ENCODE measurements at regions not wholly inside any gene's neighbourhood (a gene's known extent, or its start where the extent isn't known, plus 50 kb on each side); places are given as distances from the start of the nearest gene placed in this dataset.

GRCh38 chr7:18243731-18244130 is 216.1 kb upstream of the PRPS1L1 start:
- DNase-seq (ENCODE audit: low read depth) = no peak

- no peak for DNase-seq (ENCODE audit: low read depth)
Observed at GRCh38 chr7:18250133-18250532, 222.5 kb upstream of the PRPS1L1 start.

- DNase-seq (ENCODE audit: low read depth) = peak; percentile 57
Observed at GRCh38 chr7:18257711-18258110, 230.1 kb upstream of the PRPS1L1 start.

GRCh38 chr7:18262058-18262457 is 233.5 kb upstream of the HDAC9 start:
- peak; percentile 38 for DNase-seq (ENCODE audit: low read depth)

- DNase-seq (ENCODE audit: low read depth) = no peak
Observed at GRCh38 chr7:18265611-18266281, 229.8 kb upstream of the HDAC9 start.

- DNase-seq (ENCODE audit: low read depth) = no peak
Observed at GRCh38 chr7:18268571-18268970, 227.0 kb upstream of the HDAC9 start.

GRCh38 chr7:18276380-18276779 is 219.2 kb upstream of the HDAC9 start:
- DNase-seq (ENCODE audit: low read depth) = no peak

- no peak for DNase-seq (ENCODE audit: low read depth)
Observed at GRCh38 chr7:18278316-18278715, 217.2 kb upstream of the HDAC9 start.

- no peak for DNase-seq (ENCODE audit: low read depth)
Observed at GRCh38 chr7:18283045-18283444, 212.5 kb upstream of the HDAC9 start.

GRCh38 chr7:18287482-18287881 is 208.1 kb upstream of the HDAC9 start:
- no peak for DNase-seq (ENCODE audit: low read depth)

GRCh38 chr7:18288322-18289037 is 207.1 kb upstream of the HDAC9 start:
- no peak for DNase-seq (ENCODE audit: low read depth)

- DNase-seq (ENCODE audit: low read depth) = no peak
Observed at GRCh38 chr7:18289788-18290187, 205.8 kb upstream of the HDAC9 start.

- no peak for DNase-seq (ENCODE audit: low read depth)
Observed at GRCh38 chr7:18290223-18290622, 205.3 kb upstream of the HDAC9 start.

GRCh38 chr7:18290865-18291264 is 204.7 kb upstream of the HDAC9 start:
- no peak for DNase-seq (ENCODE audit: low read depth)

GRCh38 chr7:18292584-18292983 is 203.0 kb upstream of the HDAC9 start:
- DNase-seq (ENCODE audit: low read depth) = no peak

GRCh38 chr7:18293759-18294158 is 201.8 kb upstream of the HDAC9 start:
- DNase-seq (ENCODE audit: low read depth) = no peak

GRCh38 chr7:18294411-18294810 is 201.1 kb upstream of the HDAC9 start:
- no peak for DNase-seq (ENCODE audit: low read depth)

- no peak for DNase-seq (ENCODE audit: low read depth)
Observed at GRCh38 chr7:18295781-18296423, 199.6 kb upstream of the HDAC9 start.

GRCh38 chr7:18302097-18302496 is 193.5 kb upstream of the HDAC9 start:
- DNase-seq (ENCODE audit: low read depth) = no peak

GRCh38 chr7:18305866-18306265 is 189.7 kb upstream of the HDAC9 start:
- no peak for DNase-seq (ENCODE audit: low read depth)

- DNase-seq (ENCODE audit: low read depth) = no peak
Observed at GRCh38 chr7:18306696-18307095, 188.9 kb upstream of the HDAC9 start.

GRCh38 chr7:18308938-18309337 is 186.6 kb upstream of the HDAC9 start:
- no peak for DNase-seq (ENCODE audit: low read depth)

GRCh38 chr7:18312482-18312881 is 183.1 kb upstream of the HDAC9 start:
- no peak for DNase-seq (ENCODE audit: low read depth)
